ENCODE measurements at regions not wholly inside any gene's neighbourhood (a gene's known extent, or its start where the extent isn't known, plus 50 kb on each side); places are given as distances from the start of the nearest gene placed in this dataset.

DNA sequence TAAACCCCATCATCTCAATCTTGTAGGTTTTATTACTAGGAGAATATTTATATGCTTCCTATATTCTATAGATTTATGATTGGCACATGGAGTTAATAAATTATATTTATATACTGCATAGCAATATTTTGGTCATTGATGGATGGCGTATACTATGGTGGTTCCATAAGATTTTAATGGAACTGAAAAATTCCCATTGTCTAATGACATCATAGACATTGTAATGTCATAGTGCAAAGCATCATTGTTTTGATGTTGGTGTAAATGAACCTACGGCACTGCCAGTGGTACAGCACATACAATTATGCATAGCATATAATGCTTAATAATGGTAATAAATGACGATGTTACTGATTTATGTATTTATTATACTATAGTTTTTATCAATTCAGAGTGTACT, 1135.9 kb downstream of the CNTNAP5 start:
- no peak for TF ChIP-seq POLR2A (IDR thresholded peaks at IDR 0.05)
- TF ChIP-seq, protein P1, sequence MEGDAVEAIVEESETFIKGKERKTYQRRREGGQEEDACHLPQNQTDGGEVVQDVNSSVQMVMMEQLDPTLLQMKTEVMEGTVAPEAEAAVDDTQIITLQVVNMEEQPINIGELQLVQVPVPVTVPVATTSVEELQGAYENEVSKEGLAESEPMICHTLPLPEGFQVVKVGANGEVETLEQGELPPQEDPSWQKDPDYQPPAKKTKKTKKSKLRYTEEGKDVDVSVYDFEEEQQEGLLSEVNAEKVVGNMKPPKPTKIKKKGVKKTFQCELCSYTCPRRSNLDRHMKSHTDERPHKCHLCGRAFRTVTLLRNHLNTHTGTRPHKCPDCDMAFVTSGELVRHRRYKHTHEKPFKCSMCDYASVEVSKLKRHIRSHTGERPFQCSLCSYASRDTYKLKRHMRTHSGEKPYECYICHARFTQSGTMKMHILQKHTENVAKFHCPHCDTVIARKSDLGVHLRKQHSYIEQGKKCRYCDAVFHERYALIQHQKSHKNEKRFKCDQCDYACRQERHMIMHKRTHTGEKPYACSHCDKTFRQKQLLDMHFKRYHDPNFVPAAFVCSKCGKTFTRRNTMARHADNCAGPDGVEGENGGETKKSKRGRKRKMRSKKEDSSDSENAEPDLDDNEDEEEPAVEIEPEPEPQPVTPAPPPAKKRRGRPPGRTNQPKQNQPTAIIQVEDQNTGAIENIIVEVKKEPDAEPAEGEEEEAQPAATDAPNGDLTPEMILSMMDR (IDR thresholded peaks at IDR 0.05 in 4 of 5, conservative IDR thresholded peaks at IDR 0.05 in 1 of 5) = no peak

Measured in gastrocnemius medialis (tissue), 4 donors.